HG03060 (cell line): ENCODE measurements at regions not wholly inside any gene's neighbourhood (a gene's known extent, or its start where the extent isn't known, plus 50 kb on each side); places are given as distances from the start of the nearest gene placed in this dataset.
"Not testable (repeated sequence)": the region's sequence is repeated elsewhere in the genome, so short reads cannot be mapped to it uniquely, and the experiment has no call there.

Experiments
- ATAC-seq: cut with Tn5 transposase; IDR thresholded peaks from one replicate; pipeline ENCODE4 v1.9.1; 2021; ENCODE audit warnings: low read depth, moderate number of reproducible peaks; ENCODE audit not compliant: unreplicated experiment

GRCh38 chr14:92223025-92223424, 99.9 kb upstream of the SLC24A4 start:
- ATAC-seq: no peak

- ATAC-seq: no peak
These were observed 98.5 kb upstream of the SLC24A4 start for GRCh38 chr14:92224358-92224954.

GRCh38 chr14:92225731-92226130, 97.2 kb upstream of the SLC24A4 start:
- no peak for ATAC-seq

GRCh38 chr14:92226166-92226565, 96.8 kb upstream of the SLC24A4 start:
- not testable (repeated sequence) for ATAC-seq

- ATAC-seq: no peak
These were observed 86.6 kb upstream of the SLC24A4 start for GRCh38 chr14:92236243-92236900.

- no peak for ATAC-seq
These were observed 82.3 kb upstream of the SLC24A4 start for GRCh38 chr14:92240658-92241057.

GRCh38 chr14:92241966-92242595, 80.9 kb upstream of the SLC24A4 start:
- ATAC-seq: no peak

- no peak for ATAC-seq
These were observed 78.2 kb upstream of the SLC24A4 start for GRCh38 chr14:92244805-92245204.

GRCh38 chr14:92247341-92247740, 75.6 kb upstream of the SLC24A4 start:
- no peak for ATAC-seq

- no peak for ATAC-seq
These were observed 75.0 kb upstream of the SLC24A4 start for GRCh38 chr14:92247947-92248346.

GRCh38 chr14:92248696-92249095, 74.3 kb upstream of the SLC24A4 start:
- no peak for ATAC-seq

- ATAC-seq: not testable (repeated sequence)
These were observed 72.6 kb upstream of the SLC24A4 start for GRCh38 chr14:92250366-92250765.

GRCh38 chr14:92252323-92252722, 70.6 kb upstream of the SLC24A4 start:
- no peak for ATAC-seq

GRCh38 chr14:92253381-92253894, 69.5 kb upstream of the SLC24A4 start:
- ATAC-seq: no peak

- no peak for ATAC-seq
These were observed 68.2 kb upstream of the SLC24A4 start for GRCh38 chr14:92254786-92255185.

GRCh38 chr14:92258934-92259333, 64.0 kb upstream of the SLC24A4 start:
- no peak for ATAC-seq

GRCh38 chr14:92259613-92260357, 63.2 kb upstream of the SLC24A4 start:
- peak; percentile 53 for ATAC-seq

GRCh38 chr14:92263681-92264080, 59.3 kb upstream of the SLC24A4 start:
- ATAC-seq: no peak

- ATAC-seq: no peak
These were observed 58.8 kb upstream of the SLC24A4 start for GRCh38 chr14:92264195-92264594.

- ATAC-seq: no peak
These were observed 56.7 kb upstream of the SLC24A4 start for GRCh38 chr14:92266216-92266615.
